ENCODE measurements at regions not wholly inside any gene's neighbourhood (a gene's known extent, or its start where the extent isn't known, plus 50 kb on each side); places are given as distances from the start of the nearest gene placed in this dataset.

GRCh38 chr22:48686694-48687302 lies 1140.9 kb downstream of the BRD1 start:
- no peak for TF ChIP-seq POLR2A (IDR thresholded peaks at IDR 0.05)
- TF ChIP-seq, protein P1, sequence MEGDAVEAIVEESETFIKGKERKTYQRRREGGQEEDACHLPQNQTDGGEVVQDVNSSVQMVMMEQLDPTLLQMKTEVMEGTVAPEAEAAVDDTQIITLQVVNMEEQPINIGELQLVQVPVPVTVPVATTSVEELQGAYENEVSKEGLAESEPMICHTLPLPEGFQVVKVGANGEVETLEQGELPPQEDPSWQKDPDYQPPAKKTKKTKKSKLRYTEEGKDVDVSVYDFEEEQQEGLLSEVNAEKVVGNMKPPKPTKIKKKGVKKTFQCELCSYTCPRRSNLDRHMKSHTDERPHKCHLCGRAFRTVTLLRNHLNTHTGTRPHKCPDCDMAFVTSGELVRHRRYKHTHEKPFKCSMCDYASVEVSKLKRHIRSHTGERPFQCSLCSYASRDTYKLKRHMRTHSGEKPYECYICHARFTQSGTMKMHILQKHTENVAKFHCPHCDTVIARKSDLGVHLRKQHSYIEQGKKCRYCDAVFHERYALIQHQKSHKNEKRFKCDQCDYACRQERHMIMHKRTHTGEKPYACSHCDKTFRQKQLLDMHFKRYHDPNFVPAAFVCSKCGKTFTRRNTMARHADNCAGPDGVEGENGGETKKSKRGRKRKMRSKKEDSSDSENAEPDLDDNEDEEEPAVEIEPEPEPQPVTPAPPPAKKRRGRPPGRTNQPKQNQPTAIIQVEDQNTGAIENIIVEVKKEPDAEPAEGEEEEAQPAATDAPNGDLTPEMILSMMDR (IDR thresholded peaks at IDR 0.05) = no peak

All from heart left ventricle (tissue), 13 donors.